GM12878 (cell line): ENCODE measurements at regions not wholly inside any gene's neighbourhood (a gene's known extent, or its start where the extent isn't known, plus 50 kb on each side); places are given as distances from the start of the nearest gene placed in this dataset.

Experiments used
- ATAC-seq: fragments of 200-7000 bp; cut with Tn5 transposase; 3 replicates; pipeline ENCODE4 v1.9.1; 2020; ENCODE audit warnings: mild to moderate bottlenecking, moderate library complexity
- BruUV-seq: library from RNA; stranded (reverse); fragments of 400-500 nt; replicated peaks from 2 replicates; lab custom pipeline; 2021; lab: Mats Ljungman, UMichigan
- CTCF ChIA-PET: fragments of 300-600 bp; sonication (Branson Sonifier 250); formaldehyde crosslinking; extraction: SDS; loops from one replicate; lab custom pipeline; 2021; ENCODE audit warnings: inconsistent platforms; lab: Yijun Ruan, JAX
- POLR2A ChIA-PET: fragments of 350-600 bp; formaldehyde crosslinking; extraction: SDS; loops from one replicate; lab custom pipeline; 2021; ENCODE audit warnings: inconsistent platforms; lab: Charles Lee
- RAD21 ChIA-PET: fragments of 300-600 bp; sonication (Branson Sonifier 250); formaldehyde crosslinking; loops from one replicate; lab custom pipeline; 2023; ENCODE audit warnings: antibody characterized with exemption; ENCODE audit not compliant: unreplicated experiment; lab: Charles Lee
- SMC1A ChIA-PET: fragments of 300-600 bp; sonication (Branson Sonifier 250); formaldehyde crosslinking; loops from one replicate; lab custom pipeline; 2023; ENCODE audit not compliant: unreplicated experiment, uncharacterized antibody; lab: Charles Lee
- DNase-seq: peaks from one replicate; pipeline ENCODE4 v3.0.0-alpha.2; 2011; ENCODE audit warnings: low read depth, low spot score
- FAIRE-seq: peaks from 3 replicates; lab custom pipeline; 2011; peaks lifted over from hg19 to GRCh38; lab: Jason Lieb, UNC
- H2AFZ ChIP-seq: 2 replicates; pipeline ENCODE4 v1.6.0; 2011; ENCODE audit warnings: low read depth, low read length, control low read depth; ENCODE audit not compliant: control insufficient read depth
- H3K27ac ChIP-seq: 2 replicates; pipeline ENCODE4 v1.5.1; 2011; ENCODE audit warnings: control low read depth; ENCODE audit not compliant: control insufficient read depth, insufficient read depth
- H3K27me3 ChIP-seq, 2 experiments: replicated peaks in 1 of 2; 2 replicates each; pipeline versions ENCODE4 v1.6.0 to v1.6.1; 2011; ENCODE audit warnings: low read length in 1 of 2; ENCODE audit not compliant: control insufficient read depth in 2 of 2, insufficient read depth in 2 of 2
- H3K36me3 ChIP-seq, 2 experiments: 2 replicates each; pipeline ENCODE4 v1.5.1; 2011; ENCODE audit warnings: low read length in 1 of 2; ENCODE audit not compliant: control insufficient read depth in 2 of 2, insufficient read depth in 2 of 2
- H3K4me1 ChIP-seq: 2 replicates; pipeline ENCODE4 v1.6.1; 2011; ENCODE audit warnings: mild to moderate bottlenecking, low read length, moderate library complexity, mixed read lengths; ENCODE audit not compliant: control insufficient read depth, insufficient read depth
- H3K4me2 ChIP-seq: 2 replicates; pipeline ENCODE4 v1.6.0; 2011; ENCODE audit warnings: control low read depth; ENCODE audit not compliant: control insufficient read depth, insufficient read depth
- H3K4me3 ChIP-seq: fragments of 200-600 bp; sonication (generic); 2 replicates; pipeline ENCODE4 v1.5.1; 2016
- H3K79me2 ChIP-seq: 2 replicates; pipeline ENCODE4 v1.6.0; 2011; ENCODE audit warnings: low read length; ENCODE audit not compliant: control insufficient read depth, insufficient read depth
- H3K9ac ChIP-seq: 2 replicates; pipeline ENCODE4 v1.8.0; 2011; ENCODE audit warnings: low read length, control low read depth, mixed read lengths; ENCODE audit not compliant: control insufficient read depth, insufficient read depth
- H3K9me3 ChIP-seq: replicated peaks from 3 replicates; pipeline ENCODE4 v1.5.1; 2011; ENCODE audit warnings: mild to moderate bottlenecking, low read length; ENCODE audit not compliant: control insufficient read depth, insufficient read depth
- H4K20me1 ChIP-seq: 2 replicates; pipeline ENCODE4 v1.6.0; 2011; ENCODE audit not compliant: control insufficient read depth, insufficient read depth
- ATF2 ChIP-seq: IDR thresholded peaks from 2 replicates; pipeline ENCODE4 v1.6.1; 2012; ENCODE audit warnings: low read length, inconsistent platforms
- EGR1 ChIP-seq, 2 experiments: IDR thresholded peaks; 1 replicate in 1 of 2; 2 replicates in 1 of 2; pipeline ENCODE4 v1.6.1; 2011 to 2012; ENCODE audit warnings: low read depth in 2 of 2, low read length in 2 of 2, borderline replicate concordance in 1 of 2, mild to moderate bottlenecking in 1 of 2, moderate library complexity in 1 of 2
- NFIC ChIP-seq: IDR thresholded peaks from 2 replicates; pipeline ENCODE4 v1.6.1; 2012; ENCODE audit warnings: low read depth, mild to moderate bottlenecking, inconsistent platforms, low read length, moderate library complexity
- NFXL1 ChIP-seq: fragments of 450-650 bp; IDR thresholded peaks from 2 replicates; pipeline ENCODE4 v1.6.1; 2017; ENCODE audit warnings: antibody characterized with exemption, mild to moderate bottlenecking, borderline replicate concordance
- NRF1 ChIP-seq: conservative IDR thresholded peaks from 2 replicates; pipeline ENCODE4 v1.6.1; 2011; ENCODE audit warnings: mild to moderate bottlenecking, low read depth, low read length, improper control_type of control experiment
- RAD51 ChIP-seq: fragments of 450-650 bp; IDR thresholded peaks from 2 replicates; pipeline ENCODE4 v1.6.1; 2016; ENCODE audit warnings: moderate library complexity, mild to moderate bottlenecking, inconsistent platforms
- RELB ChIP-seq: fragments of 450-650 bp; IDR thresholded peaks from 2 replicates; pipeline ENCODE4 v1.6.1; 2017; ENCODE audit warnings: low read depth, mild to moderate bottlenecking, moderate library complexity
- SMARCA5 ChIP-seq: fragments of 450-650 bp; IDR thresholded peaks from 2 replicates; pipeline ENCODE4 v1.6.1; 2017; ENCODE audit warnings: mild to moderate bottlenecking
- WRNIP1 ChIP-seq: IDR thresholded peaks from 2 replicates; pipeline ENCODE4 v1.6.1; 2011; ENCODE audit warnings: low read depth, low read length, improper control_type of control experiment, borderline replicate concordance
- WGBS: methylation state at CpG from one replicate; pipeline ENCODE4 v1.1.6; 2016; ENCODE audit warnings: low lambda C conversion rate; ENCODE audit not compliant: insufficient replicate concordance, insufficient coverage; ENCODE audit errors: missing lambda C conversion rate; 5-methylcytosine and 5-hydroxymethylcytosine counted together
- in situ Hi-C: fragments of 300-500 bp; cut with MboI; formaldehyde crosslinking; loops from 9 replicates; pipeline ENCODE4 v1.14.3; 2018; ENCODE audit warnings: mixed read lengths
- intact Hi-C: fragments of 100-400 bp; cut with micrococcal nuclease; formaldehyde crosslinking; loops from one replicate; pipeline ENCODE4 v1.14.2; 2022; ENCODE audit not compliant: unreplicated experiment
- TF ChIP-seq, protein P1 (sequence below): fragments of 450-650 bp; IDR thresholded peaks from 2 replicates; pipeline ENCODE4 v1.6.1; 2017; ENCODE audit warnings: mild to moderate bottlenecking, low read depth, inconsistent platforms; ENCODE audit not compliant: poor library complexity, severe bottlenecking

GRCh38 chr15:87326269-87326668, 930.3 kb downstream of the NTRK3 start (continued):
- TF ChIP-seq, protein P1, sequence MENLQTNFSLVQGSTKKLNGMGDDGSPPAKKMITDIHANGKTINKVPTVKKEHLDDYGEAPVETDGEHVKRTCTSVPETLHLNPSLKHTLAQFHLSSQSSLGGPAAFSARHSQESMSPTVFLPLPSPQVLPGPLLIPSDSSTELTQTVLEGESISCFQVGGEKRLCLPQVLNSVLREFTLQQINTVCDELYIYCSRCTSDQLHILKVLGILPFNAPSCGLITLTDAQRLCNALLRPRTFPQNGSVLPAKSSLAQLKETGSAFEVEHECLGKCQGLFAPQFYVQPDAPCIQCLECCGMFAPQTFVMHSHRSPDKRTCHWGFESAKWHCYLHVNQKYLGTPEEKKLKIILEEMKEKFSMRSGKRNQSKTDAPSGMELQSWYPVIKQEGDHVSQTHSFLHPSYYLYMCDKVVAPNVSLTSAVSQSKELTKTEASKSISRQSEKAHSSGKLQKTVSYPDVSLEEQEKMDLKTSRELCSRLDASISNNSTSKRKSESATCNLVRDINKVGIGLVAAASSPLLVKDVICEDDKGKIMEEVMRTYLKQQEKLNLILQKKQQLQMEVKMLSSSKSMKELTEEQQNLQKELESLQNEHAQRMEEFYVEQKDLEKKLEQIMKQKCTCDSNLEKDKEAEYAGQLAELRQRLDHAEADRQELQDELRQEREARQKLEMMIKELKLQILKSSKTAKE: no peak
- TF ChIP-seq RELB (no peak), SMARCA5 (no peak), NFXL1 (no peak), NRF1 (no peak), EGR1 (IDR thresholded peaks at IDR 0.05; ENCODE audit: borderline replicate concordance in 1 of 2, low read depth in 2 of 2, low read length in 2 of 2) (no peak), WRNIP1 (no peak), NFIC (no peak)
- TF ChIP-seq, all 136 proteins: peak for 0

DNA sequence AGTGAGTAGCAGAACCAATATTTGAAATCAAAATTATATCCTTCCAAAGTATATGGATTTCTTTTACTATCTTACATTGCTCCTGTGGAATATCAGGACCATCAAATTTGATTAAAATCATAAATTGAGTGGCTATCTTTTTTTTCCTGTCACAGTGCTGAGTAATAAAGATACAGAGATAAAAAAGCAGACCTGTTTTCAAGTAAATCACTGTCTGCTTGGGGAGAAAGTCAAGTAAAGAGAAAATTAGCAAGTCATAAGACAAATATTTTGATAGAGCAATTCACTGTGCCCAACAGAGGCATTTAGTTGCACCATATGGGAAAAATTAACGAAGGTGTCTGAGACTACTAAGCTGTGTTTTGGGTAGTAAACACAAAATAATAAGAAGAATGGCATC, 933.7 kb downstream of the NTRK3 start:
- no peak for FAIRE-seq
- H3K4me2 ChIP-seq: no peak overlapping the region
- in situ Hi-C loops: no loop called here
- WGBS: 0% methylated on average over 1 of the region's 1 CpG
- no peak for ATAC-seq
- H2AFZ ChIP-seq: no peak overlapping the region
- ChIA-PET POLR2A (no interaction called here), RAD21 (no interaction called here), CTCF (no interaction called here), SMC1A (no interaction called here)
- TF ChIP-seq, protein P1: no peak
- TF ChIP-seq RAD51: no peak
- no peak for TF ChIP-seq ATF2
- H3K79me2 ChIP-seq: no peaks in the 10 kb centered on the region
- H3K27ac ChIP-seq: no peak overlapping the region
- H3K27me3 ChIP-seq: no peaks in the 10 kb centered on the region
- intact Hi-C loops: no loop called here
- H3K9ac ChIP-seq: no peak overlapping the region
- BruUV-seq: no TSS peak
- no peak overlapping the region for H3K4me3 ChIP-seq
- no peak for DNase-seq
- H3K4me1 ChIP-seq: no peaks in the 10 kb centered on the region
- no peaks in the 10 kb centered on the region for H3K9me3 ChIP-seq
- no peaks in the 10 kb centered on the region for H3K36me3 ChIP-seq
- H4K20me1 ChIP-seq: no peaks in the 10 kb centered on the region
